Natural killer cell (primary cell): ENCODE measurements at regions not wholly inside any gene's neighbourhood (a gene's known extent, or its start where the extent isn't known, plus 50 kb on each side); places are given as distances from the start of the nearest gene placed in this dataset.

Experiments
- ATAC-seq, 3 donors: fragments of 150-1000 bp in 2 of 3; fragments of 200-7000 bp in 1 of 3; cut with Tn5 transposase; 1 replicate in 1 of 3; 2 replicates in 2 of 3; pipeline ENCODE4 v1.10.0; 2021; ENCODE audit warnings: mild to moderate bottlenecking in 2 of 3, moderate library complexity in 2 of 3
- DNase-seq, 2 donors: peaks; one replicate each; pipeline versions ENCODE4 v3.0.0 to v3.0.0-alpha.2; 2013 to 2021; ENCODE audit warnings: mixed read lengths in 1 of 2
- H3K27ac ChIP-seq: one replicate; pipeline ENCODE4 v1.5.1; 2013; ENCODE audit warnings: mild to moderate bottlenecking, low read length
- H3K27me3 ChIP-seq: one replicate; pipeline ENCODE4 v1.6.1; 2013; ENCODE audit warnings: low read length; ENCODE audit not compliant: control insufficient read depth, insufficient read depth
- H3K36me3 ChIP-seq: one replicate; pipeline ENCODE4 v1.6.1; 2013; ENCODE audit warnings: low read length; ENCODE audit not compliant: control insufficient read depth, insufficient read depth
- H3K4me1 ChIP-seq: one replicate; pipeline ENCODE4 v1.6.1; 2013; ENCODE audit warnings: low read length; ENCODE audit not compliant: control insufficient read depth, insufficient read depth
- H3K4me3 ChIP-seq: one replicate; pipeline ENCODE4 v1.5.1; 2013; ENCODE audit warnings: low read length
- H3K9me3 ChIP-seq: one replicate; pipeline ENCODE4 v1.6.1; 2013; ENCODE audit warnings: low read length; ENCODE audit not compliant: control insufficient read depth, insufficient read depth
- H3K27ac Mint-ChIP-seq, 2 donors: one replicate each; pipeline ENCODE4 v1.8.0; 2022; ENCODE audit warnings: mild to moderate bottlenecking in 2 of 2, mixed read lengths in 2 of 2, moderate library complexity in 1 of 2
- H3K27me3 Mint-ChIP-seq, 2 donors: one replicate each; pipeline ENCODE4 v1.8.0; 2022; ENCODE audit warnings: low read depth in 2 of 2, mixed read lengths in 2 of 2
- H3K36me3 Mint-ChIP-seq: one replicate; pipeline ENCODE4 v1.8.0; 2022; ENCODE audit warnings: mixed read lengths
- H3K4me1 Mint-ChIP-seq, 2 donors: one replicate each; pipeline ENCODE4 v1.8.0; 2022; ENCODE audit warnings: mixed read lengths in 2 of 2
- H3K4me3 Mint-ChIP-seq: one replicate; pipeline ENCODE4 v1.8.0; 2022; ENCODE audit warnings: mild to moderate bottlenecking, moderate library complexity, mixed read lengths
- H3K9me3 Mint-ChIP-seq, 2 donors: one replicate each; pipeline ENCODE4 v1.8.0; 2022; ENCODE audit warnings: mixed read lengths in 2 of 2
- WGBS: methylation state at CpG from one replicate; pipeline ENCODE4 v1.1.7; 2013; ENCODE audit warnings: missing lambda C conversion rate; ENCODE audit not compliant: insufficient coverage; 5-methylcytosine and 5-hydroxymethylcytosine counted together
- intact Hi-C: fragments of 100-400 bp; cut with micrococcal nuclease; formaldehyde crosslinking; loops from one replicate; pipeline ENCODE4 v1.14.2; 2022
- TF ChIP-seq, protein P1 (sequence below): fragments of 200-600 bp; IDR thresholded peaks from one replicate; pipeline ENCODE4 v1.8.0; 2022; ENCODE audit warnings: antibody characterized with exemption

DNA sequence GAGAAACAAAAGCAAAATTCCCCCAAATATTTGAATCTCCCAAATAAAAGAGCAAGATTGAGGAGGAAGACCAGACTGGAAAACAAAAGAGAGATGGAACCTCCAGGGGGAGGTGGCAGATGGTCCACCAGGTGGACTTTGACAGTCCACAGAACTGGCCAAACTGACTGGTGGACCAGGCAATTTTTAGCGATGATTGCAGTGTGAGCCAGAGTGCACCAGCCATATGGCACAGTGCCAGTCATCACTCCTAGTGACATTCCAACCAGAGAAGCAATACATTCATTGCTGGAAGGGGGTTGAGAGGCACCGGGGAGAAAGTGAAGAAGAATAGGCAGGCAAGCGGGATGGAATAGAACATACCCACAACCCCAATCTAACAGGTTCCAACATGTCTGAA, 182.9 kb downstream of the EXOC5 start:
- Mint-ChIP-seq H3K4me3 (no peak overlapping the region), H3K27ac (no peak overlapping the region), H3K9me3 (peaks cover 0 to 2% of the 10 kb centered on the region in 2 donors), H3K4me1 (no peaks in the 10 kb centered on the region), H3K27me3 (peaks cover 0 to 3% of the 10 kb centered on the region in 2 donors), H3K36me3 (no peaks in the 10 kb centered on the region)
- H3K4me1 ChIP-seq, result no peaks in the 10 kb centered on the region
- no peaks in the 10 kb centered on the region for H3K9me3 ChIP-seq
- TF ChIP-seq, protein P1, sequence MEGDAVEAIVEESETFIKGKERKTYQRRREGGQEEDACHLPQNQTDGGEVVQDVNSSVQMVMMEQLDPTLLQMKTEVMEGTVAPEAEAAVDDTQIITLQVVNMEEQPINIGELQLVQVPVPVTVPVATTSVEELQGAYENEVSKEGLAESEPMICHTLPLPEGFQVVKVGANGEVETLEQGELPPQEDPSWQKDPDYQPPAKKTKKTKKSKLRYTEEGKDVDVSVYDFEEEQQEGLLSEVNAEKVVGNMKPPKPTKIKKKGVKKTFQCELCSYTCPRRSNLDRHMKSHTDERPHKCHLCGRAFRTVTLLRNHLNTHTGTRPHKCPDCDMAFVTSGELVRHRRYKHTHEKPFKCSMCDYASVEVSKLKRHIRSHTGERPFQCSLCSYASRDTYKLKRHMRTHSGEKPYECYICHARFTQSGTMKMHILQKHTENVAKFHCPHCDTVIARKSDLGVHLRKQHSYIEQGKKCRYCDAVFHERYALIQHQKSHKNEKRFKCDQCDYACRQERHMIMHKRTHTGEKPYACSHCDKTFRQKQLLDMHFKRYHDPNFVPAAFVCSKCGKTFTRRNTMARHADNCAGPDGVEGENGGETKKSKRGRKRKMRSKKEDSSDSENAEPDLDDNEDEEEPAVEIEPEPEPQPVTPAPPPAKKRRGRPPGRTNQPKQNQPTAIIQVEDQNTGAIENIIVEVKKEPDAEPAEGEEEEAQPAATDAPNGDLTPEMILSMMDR, result no peak
- no peak overlapping the region for H3K4me3 ChIP-seq
- 100% methylated on average over 1 of the region's 3 CpGs for WGBS
- H3K27me3 ChIP-seq, result no peaks in the 10 kb centered on the region
- no peak for DNase-seq
- no peak for ATAC-seq
- intact Hi-C loops, result no loop called here
- no peak overlapping the region for H3K27ac ChIP-seq
- no peaks in the 10 kb centered on the region for H3K36me3 ChIP-seq

- Mint-ChIP-seq H3K27ac (no peak overlapping the region), H3K36me3 (no peaks in the 10 kb centered on the region), H3K4me1 (no peaks in the 10 kb centered on the region), H3K4me3 (no peak overlapping the region), H3K9me3 (peaks cover 0 to 2% of the 10 kb centered on the region in 2 donors), H3K27me3 (peaks cover 0 to 3% of the 10 kb centered on the region in 2 donors)
- TF ChIP-seq, protein P1, result no peak
- Histone ChIP-seq H3K9me3 (no peaks in the 10 kb centered on the region), H3K4me1 (no peaks in the 10 kb centered on the region), H3K27me3 (no peaks in the 10 kb centered on the region), H3K27ac (no peak overlapping the region), H3K4me3 (no peak overlapping the region), H3K36me3 (no peaks in the 10 kb centered on the region)
- 66% methylated on average over 3 of the region's 3 CpGs for WGBS
- no peak for DNase-seq
- no peak for ATAC-seq
- intact Hi-C loops, result no loop called here
These were observed 183.7 kb downstream of the EXOC5 start for GRCh38 chr14:57085043-57085442.

GRCh38 chr14:57080691-57081090, 188.0 kb downstream of the EXOC5 start:
- Histone ChIP-seq H3K36me3 (no peaks in the 10 kb centered on the region), H3K27me3 (no peaks in the 10 kb centered on the region), H3K9me3 (no peaks in the 10 kb centered on the region), H3K4me3 (no peak overlapping the region), H3K4me1 (no peaks in the 10 kb centered on the region), H3K27ac (no peak overlapping the region)
- ATAC-seq, result no peak
- Mint-ChIP-seq H3K27me3 (peaks cover 0 to 3% of the 10 kb centered on the region in 2 donors), H3K9me3 (peaks cover 0 to 2% of the 10 kb centered on the region in 2 donors), H3K36me3 (no peaks in the 10 kb centered on the region), H3K27ac (no peak overlapping the region), H3K4me1 (no peaks in the 10 kb centered on the region), H3K4me3 (no peak overlapping the region)
- intact Hi-C loops, result no loop called here
- TF ChIP-seq, protein P1, result no peak
- 87% methylated on average over 3 of the region's 3 CpGs for WGBS
- DNase-seq, result no peak

GRCh38 chr14:57078054-57078453, 190.7 kb downstream of the EXOC5 start:
- H3K4me3 ChIP-seq, result no peak overlapping the region

More at GRCh38 chr14:57078054-57078453, 190.7 kb downstream of the EXOC5 start:
- Mint-ChIP-seq H3K27ac (no peak overlapping the region), H3K9me3 (peaks cover 0 to 2% of the 10 kb centered on the region in 2 donors), H3K4me3 (no peak overlapping the region), H3K4me1 (no peaks in the 10 kb centered on the region), H3K36me3 (no peaks in the 10 kb centered on the region), H3K27me3 (peaks cover 0 to 5% of the 10 kb centered on the region in 2 donors)
- TF ChIP-seq, protein P1, result no peak
- Histone ChIP-seq H3K4me1 (no peaks in the 10 kb centered on the region), H3K36me3 (no peaks in the 10 kb centered on the region), H3K27me3 (no peaks in the 10 kb centered on the region), H3K9me3 (no peaks in the 10 kb centered on the region), H3K27ac (no peak overlapping the region)
- no peak for ATAC-seq
- 100% methylated on average over 2 of the region's 2 CpGs for WGBS
- DNase-seq, result no peak
- intact Hi-C loops, result no loop called here
